ENCODE measurements at regions not wholly inside any gene's neighbourhood (a gene's known extent, or its start where the extent isn't known, plus 50 kb on each side); places are given as distances from the start of the nearest gene placed in this dataset.
"Not testable (repeated sequence)": the region's sequence is repeated elsewhere in the genome, so short reads cannot be mapped to it uniquely, and the experiment has no call there.

GRCh38 chr4:94068753-94069719, 138.6 kb upstream of the SMARCAD1 start:
- Mint-ChIP-seq H3K27ac (ENCODE audit: unreplicated experiment) (no peak overlapping the region), H3K9me3 (ENCODE audit: unreplicated experiment) (no peaks in the 10 kb centered on the region), H3K36me3 (ENCODE audit: low read depth, unreplicated experiment) (no peaks in the 10 kb centered on the region), H3K27me3 (ENCODE audit: unreplicated experiment) (peaks cover 1% of the 10 kb centered on the region), H3K4me1 (ENCODE audit: unreplicated experiment) (no peaks in the 10 kb centered on the region), H3K4me3 (ENCODE audit: unreplicated experiment) (no peak overlapping the region)
- DNase-seq (ENCODE audit: low spot score): no peak
- no peak for TF ChIP-seq CTCF (IDR thresholded peaks at IDR 0.05; ENCODE audit: unreplicated experiment)

GRCh38 chr4:94076498-94076897, 131.2 kb upstream of the SMARCAD1 start:
- Mint-ChIP-seq H3K9me3 (ENCODE audit: unreplicated experiment) (peaks cover 6% of the 10 kb centered on the region), H3K4me1 (ENCODE audit: unreplicated experiment) (no peaks in the 10 kb centered on the region), H3K27me3 (ENCODE audit: unreplicated experiment) (peaks cover 3% of the 10 kb centered on the region), H3K36me3 (ENCODE audit: low read depth, unreplicated experiment) (peaks cover under 1% of the 10 kb centered on the region), H3K4me3 (ENCODE audit: unreplicated experiment) (no peak overlapping the region), H3K27ac (ENCODE audit: unreplicated experiment) (no peak overlapping the region)
- TF ChIP-seq CTCF (IDR thresholded peaks at IDR 0.05; ENCODE audit: unreplicated experiment): no peak
- DNase-seq (ENCODE audit: low spot score): no peak

DNA sequence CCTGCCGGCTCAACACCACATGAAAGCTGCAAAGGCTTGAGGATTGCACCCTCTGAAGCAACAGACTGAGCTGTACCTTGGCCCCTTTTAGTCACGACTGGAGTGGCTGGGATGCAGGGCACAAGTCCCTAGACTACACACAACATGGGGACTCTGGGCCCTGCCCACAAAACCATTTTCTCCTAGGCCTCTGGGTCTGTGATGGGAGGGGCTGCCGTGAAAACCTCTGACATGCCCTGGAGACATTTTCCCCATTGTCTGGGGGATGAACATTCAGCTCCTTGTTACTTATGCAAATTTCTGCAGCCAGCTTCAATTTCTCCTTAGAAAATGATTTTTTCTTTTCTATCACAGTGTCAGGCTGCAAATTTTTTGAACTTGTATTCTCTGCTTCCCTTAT, 123.5 kb upstream of the SMARCAD1 start:
- Mint-ChIP-seq H3K4me1 (ENCODE audit: unreplicated experiment) (no peaks in the 10 kb centered on the region), H3K4me3 (ENCODE audit: unreplicated experiment) (no peak overlapping the region), H3K27me3 (ENCODE audit: unreplicated experiment) (peaks cover 6% of the 10 kb centered on the region), H3K36me3 (ENCODE audit: low read depth, unreplicated experiment) (peaks cover 10% of the 10 kb centered on the region), H3K27ac (ENCODE audit: unreplicated experiment) (no peak overlapping the region), H3K9me3 (ENCODE audit: unreplicated experiment) (peaks cover 12% of the 10 kb centered on the region)
- no peak for TF ChIP-seq CTCF (IDR thresholded peaks at IDR 0.05; ENCODE audit: unreplicated experiment)
- DNase-seq (ENCODE audit: low spot score): no peak

- not testable (repeated sequence) for H3K36me3 Mint-ChIP-seq (ENCODE audit: low read depth, unreplicated experiment); H3K9me3 Mint-ChIP-seq (ENCODE audit: unreplicated experiment); H3K4me1 Mint-ChIP-seq (ENCODE audit: unreplicated experiment); H3K27ac Mint-ChIP-seq (ENCODE audit: unreplicated experiment); H3K4me3 Mint-ChIP-seq (ENCODE audit: unreplicated experiment); H3K27me3 Mint-ChIP-seq (ENCODE audit: unreplicated experiment); DNase-seq (ENCODE audit: low spot score)
Observed at GRCh38 chr4:94099141-94099540, 108.5 kb upstream of the SMARCAD1 start.

GRCh38 chr4:94112644-94113043, 95.0 kb upstream of the SMARCAD1 start:
- Mint-ChIP-seq H3K27me3 (ENCODE audit: unreplicated experiment) (no peaks in the 10 kb centered on the region), H3K4me3 (ENCODE audit: unreplicated experiment) (no peak overlapping the region), H3K4me1 (ENCODE audit: unreplicated experiment) (no peaks in the 10 kb centered on the region), H3K36me3 (ENCODE audit: low read depth, unreplicated experiment) (no peaks in the 10 kb centered on the region), H3K9me3 (ENCODE audit: unreplicated experiment) (no peaks in the 10 kb centered on the region), H3K27ac (ENCODE audit: unreplicated experiment) (no peak overlapping the region)
- TF ChIP-seq CTCF (IDR thresholded peaks at IDR 0.05; ENCODE audit: unreplicated experiment): no peak
- no peak for DNase-seq (ENCODE audit: low spot score)
